ENCODE measurements at regions not wholly inside any gene's neighbourhood (a gene's known extent, or its start where the extent isn't known, plus 50 kb on each side); places are given as distances from the start of the nearest gene placed in this dataset.

GRCh38 chr22:47377926-47378560 is 615.6 kb downstream of the TBC1D22A start:
- DNase-seq: peak; percentile 30

GRCh38 chr22:47376901-47377505 is 614.6 kb downstream of the TBC1D22A start:
- peak; percentile 31 for DNase-seq

GRCh38 chr22:47376322-47376700 is 613.9 kb downstream of the TBC1D22A start:
- no peak for DNase-seq

- peak; percentile 27 for DNase-seq
Measured at GRCh38 chr22:47375621-47376321, 613.3 kb downstream of the TBC1D22A start.

- DNase-seq: peak; percentile 55
Measured at GRCh38 chr22:47374901-47375575, 612.6 kb downstream of the TBC1D22A start.

GRCh38 chr22:47374273-47374771 is 611.9 kb downstream of the TBC1D22A start:
- DNase-seq: peak; percentile 46

- DNase-seq: no peak
Measured at GRCh38 chr22:47373648-47374272, 611.3 kb downstream of the TBC1D22A start.

GRCh38 chr22:47372596-47373385 is 610.3 kb downstream of the TBC1D22A start:
- DNase-seq: peak; percentile 25

GRCh38 chr22:47372111-47372581 is 609.7 kb downstream of the TBC1D22A start:
- DNase-seq: peak; percentile 44

- DNase-seq: peak; percentile 51
Measured at GRCh38 chr22:47371263-47372090, 609.0 kb downstream of the TBC1D22A start.

- DNase-seq: peak; percentile 60
Measured at GRCh38 chr22:47370448-47371262, 608.2 kb downstream of the TBC1D22A start.

- peak; percentile 21 for DNase-seq
Measured at GRCh38 chr22:47369431-47370015, 607.1 kb downstream of the TBC1D22A start.

- peak; percentile 37 for DNase-seq
Measured at GRCh38 chr22:47369020-47369419, 606.6 kb downstream of the TBC1D22A start.

- peak; percentile 50 for DNase-seq
Measured at GRCh38 chr22:47367993-47368945, 605.8 kb downstream of the TBC1D22A start.

- peak; percentile 42 for DNase-seq
Measured at GRCh38 chr22:47367107-47367690, 604.7 kb downstream of the TBC1D22A start.

- peak; percentile 43 for DNase-seq
Measured at GRCh38 chr22:47366026-47366767, 603.7 kb downstream of the TBC1D22A start.

- DNase-seq: no peak
Measured at GRCh38 chr22:47361247-47361646, 598.8 kb downstream of the TBC1D22A start.
